Liver (tissue), 3 donors: ENCODE measurements at regions not wholly inside any gene's neighbourhood (a gene's known extent, or its start where the extent isn't known, plus 50 kb on each side); places are given as distances from the start of the nearest gene placed in this dataset.

Source experiments
- CTCF ChIP-seq: fragments of 150-350 bp; IDR thresholded peaks from 2 replicates; pipeline ENCODE4 v1.5.1; 2017; ENCODE audit warnings: improper control_type of control experiment, low read depth, low read length; ENCODE audit not compliant: missing input control
- GABPA ChIP-seq, 2 donors: IDR thresholded peaks in 1 of 2; conservative IDR thresholded peaks in 1 of 2; 2 replicates each; pipeline ENCODE4 v1.6.1; 2016; ENCODE audit warnings: antibody characterized with exemption in 2 of 2, mild to moderate bottlenecking in 1 of 2, moderate library complexity in 1 of 2
- TAF1 ChIP-seq: conservative IDR thresholded peaks from 2 replicates; pipeline ENCODE4 v1.6.1; 2016; ENCODE audit warnings: antibody characterized with exemption, mild to moderate bottlenecking
- ZBTB33 ChIP-seq: IDR thresholded peaks from 2 replicates; pipeline ENCODE4 v1.6.1; 2016; ENCODE audit warnings: antibody characterized with exemption
- donor health status: healthy.
- donor health status: healthy.

DNA sequence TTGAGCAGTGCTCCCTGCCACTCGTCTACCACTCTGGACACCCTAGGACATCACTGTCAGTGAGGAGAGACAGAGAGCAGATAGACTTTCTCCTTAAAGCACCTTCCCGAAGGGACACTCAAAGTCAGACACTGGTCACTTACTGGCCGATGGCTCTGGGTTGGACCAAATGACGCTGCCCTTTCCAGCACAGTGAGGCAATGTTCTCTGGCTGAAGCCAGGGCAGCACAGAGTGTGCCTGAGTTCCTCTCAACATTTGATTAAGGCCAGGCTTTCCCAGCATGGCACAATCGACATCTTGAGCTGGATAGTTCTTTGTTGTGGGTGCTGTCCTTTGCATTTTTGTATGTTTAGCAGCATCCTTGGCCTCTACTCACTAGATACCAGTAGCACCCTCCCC is 206.2 kb downstream of the CSNK2A3 start:
- TF ChIP-seq TAF1 (no peak), CTCF (no peak), ZBTB33 (no peak), GABPA (IDR thresholded peaks at IDR 0.05 in 1 of 2, conservative IDR thresholded peaks at IDR 0.05 in 1 of 2) (no peak)
